GM21737 (cell line): ENCODE measurements at regions not wholly inside any gene's neighbourhood (a gene's known extent, or its start where the extent isn't known, plus 50 kb on each side); places are given as distances from the start of the nearest gene placed in this dataset.

Experiments
- ATAC-seq: cut with Tn5 transposase; IDR thresholded peaks from one replicate; pipeline ENCODE4 v1.9.1; 2021; ENCODE audit warnings: mild to moderate bottlenecking, moderate library complexity; ENCODE audit not compliant: unreplicated experiment

- ATAC-seq = no peak
Observed at GRCh38 chr6:44050872-44051505, 76.3 kb downstream of the MRPL14 start.

GRCh38 chr6:44049989-44050871, 77.0 kb downstream of the MRPL14 start:
- no peak for ATAC-seq

GRCh38 chr6:44049163-44049988, 77.9 kb downstream of the MRPL14 start:
- no peak for ATAC-seq

GRCh38 chr6:44048277-44048676, 79.0 kb downstream of the MRPL14 start:
- no peak for ATAC-seq

GRCh38 chr6:44047801-44048200, 79.5 kb downstream of the MRPL14 start:
- ATAC-seq = no peak

- no peak for ATAC-seq
Observed at GRCh38 chr6:44047179-44047546, 80.1 kb downstream of the MRPL14 start.

GRCh38 chr6:44046516-44047178, 80.6 kb downstream of the MRPL14 start:
- no peak for ATAC-seq

GRCh38 chr6:44045672-44046015, 81.6 kb downstream of the MRPL14 start:
- no peak for ATAC-seq

- no peak for ATAC-seq
Observed at GRCh38 chr6:44044940-44045671, 82.1 kb downstream of the MRPL14 start.

- no peak for ATAC-seq
Observed at GRCh38 chr6:44044154-44044539, 83.1 kb downstream of the MRPL14 start.

- ATAC-seq = no peak
Observed at GRCh38 chr6:44043479-44044153, 83.6 kb downstream of the MRPL14 start.

GRCh38 chr6:44042989-44043478, 84.2 kb downstream of the MRPL14 start:
- no peak for ATAC-seq

- ATAC-seq = no peak
Observed at GRCh38 chr6:44042261-44042988, 84.8 kb downstream of the MRPL14 start.

GRCh38 chr6:44041461-44042260, 85.6 kb downstream of the MRPL14 start:
- no peak for ATAC-seq

GRCh38 chr6:44040786-44041185, 86.5 kb downstream of the MRPL14 start:
- ATAC-seq = no peak

- ATAC-seq = no peak
Observed at GRCh38 chr6:44039839-44040350, 87.4 kb downstream of the MRPL14 start.

- ATAC-seq = no peak
Observed at GRCh38 chr6:44039191-44039719, 88.0 kb downstream of the MRPL14 start.
